Fibroblast of the aortic adventitia (primary cell): ENCODE measurements at regions not wholly inside any gene's neighbourhood (a gene's known extent, or its start where the extent isn't known, plus 50 kb on each side); places are given as distances from the start of the nearest gene placed in this dataset. TPM values are rescaled to one million over a fixed set of nuclear protein-coding genes. Genes with fewer than 3 reads are reported as not detected.

Experiments
- small RNA-seq: library from RNA; depleted of rRNA; stranded (forward); fragments of <200 nt; gene quantifications from one replicate; pipeline ENCODE3, GENCODE V24; 2012

Small RNA genes in the stretch of these regions (small RNA-seq; reads per million reads assigned to genes)
- gene AC091849.1 (not detected), gene MIR4277 (not detected)
